Natural killer cell treated with Interleukin-12 subunit alpha and Interleukin-12 subunit beta and Interleukin-15 and Interleukin-18, amount 100 ng/mL, for 72 hours (primary cell): ENCODE measurements at regions not wholly inside any gene's neighbourhood (a gene's known extent, or its start where the extent isn't known, plus 50 kb on each side); places are given as distances from the start of the nearest gene placed in this dataset.
"Not testable (repeated sequence)": the region's sequence is repeated elsewhere in the genome, so short reads cannot be mapped to it uniquely, and the experiment has no call there.

ENCODE experiments used
- ATAC-seq, 2 donors: fragments of 150-1000 bp; cut with Tn5 transposase in 1 of 2; sonication (Bioruptor Pico), chemical (Tn5 transposase) in 1 of 2; 2 replicates each; pipeline ENCODE4 v1.10.0; 2021
- DNase-seq: peaks from one replicate; pipeline ENCODE4 v3.0.0; 2022; ENCODE audit warnings: low spot score
- H3K27ac Mint-ChIP-seq, 2 donors: 1 replicate in 1 of 2; 2 replicates in 1 of 2; pipeline ENCODE4 v1.8.0; 2022; ENCODE audit warnings: mixed read lengths in 2 of 2, mild to moderate bottlenecking in 1 of 2, moderate library complexity in 1 of 2
- H3K27me3 Mint-ChIP-seq, 2 donors: 1 replicate in 1 of 2; 2 replicates in 1 of 2; pipeline ENCODE4 v1.8.0; 2022; ENCODE audit warnings: mixed read lengths in 2 of 2
- H3K36me3 Mint-ChIP-seq: one replicate; pipeline ENCODE4 v1.8.0; 2022; ENCODE audit warnings: mixed read lengths
- H3K4me1 Mint-ChIP-seq, 2 donors: 1 replicate in 1 of 2; 2 replicates in 1 of 2; pipeline ENCODE4 v1.8.0; 2022; ENCODE audit warnings: low read depth in 2 of 2, mixed read lengths in 2 of 2, mild to moderate bottlenecking in 1 of 2
- H3K4me3 Mint-ChIP-seq: one replicate; pipeline ENCODE4 v1.8.0; 2022; ENCODE audit warnings: mixed read lengths
- H3K9me3 Mint-ChIP-seq: 2 replicates; pipeline ENCODE4 v1.8.0; 2022; ENCODE audit warnings: mixed read lengths

GRCh38 chr4:123643691-123644090 lies 247.1 kb downstream of the SPRY1 start:
- H3K4me3 Mint-ChIP-seq: no peak overlapping the region
- H3K36me3 Mint-ChIP-seq: no peaks in the 10 kb centered on the region
- DNase-seq (no peak), ATAC-seq (no peak)
- H3K9me3 Mint-ChIP-seq: peaks cover 5% of the 10 kb centered on the region
- peaks cover 10 to 21% of the 10 kb centered on the region in 2 donors for H3K4me1 Mint-ChIP-seq
- no peaks in the 10 kb centered on the region for H3K27me3 Mint-ChIP-seq
- H3K27ac Mint-ChIP-seq: no peak overlapping the region

- DNase-seq (no peak), ATAC-seq (no peak)
- Mint-ChIP-seq H3K36me3 (no peaks in the 10 kb centered on the region), H3K9me3 (no peaks in the 10 kb centered on the region), H3K4me3 (no peak overlapping the region), H3K27me3 (no peaks in the 10 kb centered on the region), H3K4me1 (peaks cover 0 to 9% of the 10 kb centered on the region in 2 donors), H3K27ac (no peak overlapping the region)
Observed at GRCh38 chr4:123649250-123649644, 252.7 kb downstream of the SPRY1 start.

- H3K36me3 Mint-ChIP-seq: no peaks in the 10 kb centered on the region
- H3K27ac Mint-ChIP-seq: no peak overlapping the region
- no peaks in the 10 kb centered on the region for H3K27me3 Mint-ChIP-seq
- no peak overlapping the region for H3K4me3 Mint-ChIP-seq
- ATAC-seq: no peak
- no peak for DNase-seq
- H3K4me1 Mint-ChIP-seq: peaks cover 0 to 11% of the 10 kb centered on the region in 2 donors
- no peaks in the 10 kb centered on the region for H3K9me3 Mint-ChIP-seq
Observed at GRCh38 chr4:123649645-123650391, 253.2 kb downstream of the SPRY1 start.

GRCh38 chr4:123651066-123651465 lies 254.5 kb downstream of the SPRY1 start:
- peaks cover 0 to 11% of the 10 kb centered on the region in 2 donors for H3K4me1 Mint-ChIP-seq
- H3K27ac Mint-ChIP-seq: no peak overlapping the region
- H3K9me3 Mint-ChIP-seq: no peaks in the 10 kb centered on the region
- ATAC-seq (no peak), DNase-seq (no peak)
- H3K36me3 Mint-ChIP-seq: no peaks in the 10 kb centered on the region
- no peaks in the 10 kb centered on the region for H3K27me3 Mint-ChIP-seq
- no peak overlapping the region for H3K4me3 Mint-ChIP-seq

GRCh38 chr4:123651536-123652180 lies 255.1 kb downstream of the SPRY1 start:
- Mint-ChIP-seq H3K9me3 (no peaks in the 10 kb centered on the region), H3K4me3 (no peak overlapping the region)

GRCh38 chr4:123652476-123652875 lies 255.9 kb downstream of the SPRY1 start:
- Mint-ChIP-seq H3K4me1 (peaks cover 5 to 16% of the 10 kb centered on the region in 2 donors), H3K4me3 (no peak overlapping the region), H3K27me3 (no peaks in the 10 kb centered on the region), H3K27ac (no peak overlapping the region), H3K36me3 (peaks cover 6% of the 10 kb centered on the region), H3K9me3 (peaks cover 2% of the 10 kb centered on the region)
- no peak for DNase-seq
- no peak for ATAC-seq

More at GRCh38 chr4:123651536-123652180, 255.1 kb downstream of the SPRY1 start:
- Mint-ChIP-seq H3K36me3 (no peaks in the 10 kb centered on the region), H3K4me1 (peaks cover 0 to 11% of the 10 kb centered on the region in 2 donors), H3K27ac (no peak overlapping the region), H3K27me3 (no peaks in the 10 kb centered on the region)
- ATAC-seq (no peak), DNase-seq (no peak)

GRCh38 chr4:123653236-123653635 lies 256.6 kb downstream of the SPRY1 start:
- peaks cover 10 to 17% of the 10 kb centered on the region in 2 donors for H3K4me1 Mint-ChIP-seq
- DNase-seq (no peak), ATAC-seq (no peak)
- no peak overlapping the region for H3K4me3 Mint-ChIP-seq
- H3K27me3 Mint-ChIP-seq: no peaks in the 10 kb centered on the region
- H3K9me3 Mint-ChIP-seq: peaks cover 2% of the 10 kb centered on the region
- no peak overlapping the region for H3K27ac Mint-ChIP-seq
- peaks cover 11% of the 10 kb centered on the region for H3K36me3 Mint-ChIP-seq

- H3K27ac Mint-ChIP-seq, ATAC-seq, H3K27me3 Mint-ChIP-seq, H3K4me3 Mint-ChIP-seq, DNase-seq, H3K9me3 Mint-ChIP-seq: not testable (repeated sequence)
- Mint-ChIP-seq H3K36me3 (peaks cover 11% of the 10 kb centered on the region), H3K4me1 (peaks cover 23 to 24% of the 10 kb centered on the region in 2 donors)
Observed at GRCh38 chr4:123656746-123657294, 260.2 kb downstream of the SPRY1 start.

GRCh38 chr4:123657606-123658005 lies 261.0 kb downstream of the SPRY1 start:
- H3K9me3 Mint-ChIP-seq, DNase-seq, ATAC-seq, H3K27ac Mint-ChIP-seq, H3K27me3 Mint-ChIP-seq: not testable (repeated sequence)
- Mint-ChIP-seq H3K4me3 (peak overlapping the region; percentile 3), H3K36me3 (peaks cover 11% of the 10 kb centered on the region), H3K4me1 (peaks cover 22 to 23% of the 10 kb centered on the region in 2 donors)

- Mint-ChIP-seq H3K27ac (peak overlapping the region in 1 of 2 donors; percentile 17), H3K27me3 (peaks cover 0 to 2% of the 10 kb centered on the region in 2 donors), H3K4me3 (no peak overlapping the region), H3K36me3 (peaks cover 11% of the 10 kb centered on the region), H3K4me1 (peaks cover 20 to 23% of the 10 kb centered on the region in 2 donors), H3K9me3 (peaks cover 2% of the 10 kb centered on the region)
- no peak for ATAC-seq
- no peak for DNase-seq
Observed at GRCh38 chr4:123659262-123659661, 262.7 kb downstream of the SPRY1 start.

GRCh38 chr4:123659730-123660129 lies 263.1 kb downstream of the SPRY1 start:
- DNase-seq: no peak
- H3K27me3 Mint-ChIP-seq: peaks cover 0 to 2% of the 10 kb centered on the region in 2 donors
- H3K4me3 Mint-ChIP-seq: no peak overlapping the region
- peaks cover 2% of the 10 kb centered on the region for H3K9me3 Mint-ChIP-seq
- H3K27ac Mint-ChIP-seq: peak overlapping the region in 1 of 2 donors; percentile 17
- peaks cover 18 to 23% of the 10 kb centered on the region in 2 donors for H3K4me1 Mint-ChIP-seq
- no peak for ATAC-seq
- peaks cover 11% of the 10 kb centered on the region for H3K36me3 Mint-ChIP-seq

- DNase-seq: no peak
- H3K9me3 Mint-ChIP-seq: peaks cover 2% of the 10 kb centered on the region
- peaks cover 18 to 23% of the 10 kb centered on the region in 2 donors for H3K4me1 Mint-ChIP-seq
- peaks cover 0 to 2% of the 10 kb centered on the region in 2 donors for H3K27me3 Mint-ChIP-seq
- H3K27ac Mint-ChIP-seq: no peak overlapping the region
- H3K4me3 Mint-ChIP-seq: no peak overlapping the region
- H3K36me3 Mint-ChIP-seq: peaks cover 11% of the 10 kb centered on the region
- no peak for ATAC-seq
Observed at GRCh38 chr4:123661080-123661737, 264.6 kb downstream of the SPRY1 start.

GRCh38 chr4:123662827-123663226 lies 266.2 kb downstream of the SPRY1 start:
- ATAC-seq (no peak), DNase-seq (no peak)
- Mint-ChIP-seq H3K4me1 (peaks cover 9 to 15% of the 10 kb centered on the region in 2 donors), H3K27ac (no peak overlapping the region), H3K27me3 (peaks cover 0 to 2% of the 10 kb centered on the region in 2 donors), H3K36me3 (peaks cover 1% of the 10 kb centered on the region), H3K4me3 (no peak overlapping the region), H3K9me3 (no peaks in the 10 kb centered on the region)
